ENCODE measurements at regions not wholly inside any gene's neighbourhood (a gene's known extent, or its start where the extent isn't known, plus 50 kb on each side); places are given as distances from the start of the nearest gene placed in this dataset.

GRCh38 chr6:119568580-119568979 is 219.0 kb upstream of the MAN1A1 start:
- no peaks in the 10 kb centered on the region for H3K36me3 ChIP-seq
- H3K9me3 ChIP-seq = no peaks in the 10 kb centered on the region
- ATAC-seq (no peak), DNase-seq (no peak)
- H3K4me3 ChIP-seq = no peak overlapping the region
- no peaks in the 10 kb centered on the region for H3K4me1 ChIP-seq
- intact Hi-C loops (cut with DNase I) = no loop called here
- no peak overlapping the region for H3K27ac ChIP-seq
- H3K27me3 ChIP-seq = no peaks in the 10 kb centered on the region
- TF ChIP-seq, protein P1, sequence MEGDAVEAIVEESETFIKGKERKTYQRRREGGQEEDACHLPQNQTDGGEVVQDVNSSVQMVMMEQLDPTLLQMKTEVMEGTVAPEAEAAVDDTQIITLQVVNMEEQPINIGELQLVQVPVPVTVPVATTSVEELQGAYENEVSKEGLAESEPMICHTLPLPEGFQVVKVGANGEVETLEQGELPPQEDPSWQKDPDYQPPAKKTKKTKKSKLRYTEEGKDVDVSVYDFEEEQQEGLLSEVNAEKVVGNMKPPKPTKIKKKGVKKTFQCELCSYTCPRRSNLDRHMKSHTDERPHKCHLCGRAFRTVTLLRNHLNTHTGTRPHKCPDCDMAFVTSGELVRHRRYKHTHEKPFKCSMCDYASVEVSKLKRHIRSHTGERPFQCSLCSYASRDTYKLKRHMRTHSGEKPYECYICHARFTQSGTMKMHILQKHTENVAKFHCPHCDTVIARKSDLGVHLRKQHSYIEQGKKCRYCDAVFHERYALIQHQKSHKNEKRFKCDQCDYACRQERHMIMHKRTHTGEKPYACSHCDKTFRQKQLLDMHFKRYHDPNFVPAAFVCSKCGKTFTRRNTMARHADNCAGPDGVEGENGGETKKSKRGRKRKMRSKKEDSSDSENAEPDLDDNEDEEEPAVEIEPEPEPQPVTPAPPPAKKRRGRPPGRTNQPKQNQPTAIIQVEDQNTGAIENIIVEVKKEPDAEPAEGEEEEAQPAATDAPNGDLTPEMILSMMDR (IDR thresholded peaks at IDR 0.05) = no peak

DNA sequence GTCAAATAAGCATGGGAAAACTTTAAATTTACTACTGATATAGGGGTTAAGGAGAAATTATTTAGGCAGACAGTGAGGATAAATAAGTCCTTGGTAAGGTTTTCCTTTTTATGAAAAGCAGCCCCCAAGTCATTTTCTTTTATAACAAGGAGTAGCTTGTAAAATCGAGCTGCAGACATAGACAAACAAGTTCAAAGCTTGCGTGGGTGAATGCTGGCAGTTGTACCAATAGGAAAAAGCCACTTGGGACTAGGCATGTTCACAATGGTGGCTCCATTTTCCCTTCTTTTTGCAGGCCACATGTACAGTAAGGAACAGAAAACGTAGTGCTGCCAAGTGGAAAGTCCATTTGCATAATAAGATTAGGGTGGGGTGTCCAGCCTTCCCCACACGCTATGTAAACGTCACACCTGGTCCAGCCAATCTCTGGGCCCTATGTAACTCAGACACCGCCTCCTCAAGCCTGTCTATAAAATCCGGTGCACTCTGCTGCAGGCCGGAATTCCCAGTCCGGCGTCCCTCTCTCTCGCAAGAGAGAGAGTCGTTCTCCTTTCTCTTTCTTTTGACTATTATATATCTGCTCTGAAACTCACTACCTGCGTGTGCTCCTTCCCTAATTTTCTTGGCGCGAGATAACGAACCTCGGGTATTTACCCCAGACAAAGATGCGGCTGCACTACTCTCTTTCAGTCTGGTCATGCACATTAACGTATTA is 217.1 kb upstream of the MAN1A1 start:
- no peak overlapping the region for H3K27ac ChIP-seq
- H3K9me3 ChIP-seq = no peaks in the 10 kb centered on the region
- no peak overlapping the region for H3K4me3 ChIP-seq
- TF ChIP-seq, protein P1 (IDR thresholded peaks at IDR 0.05) = no peak
- no peaks in the 10 kb centered on the region for H3K4me1 ChIP-seq
- no peak for ATAC-seq
- no peaks in the 10 kb centered on the region for H3K36me3 ChIP-seq
- intact Hi-C loops (cut with DNase I) = no loop called here
- no peak for DNase-seq
- no peaks in the 10 kb centered on the region for H3K27me3 ChIP-seq

GRCh38 chr6:119565893-119566292 is 216.3 kb upstream of the MAN1A1 start:
- TF ChIP-seq, protein P1 (IDR thresholded peaks at IDR 0.05) = no peak
- Histone ChIP-seq H3K27ac (no peak overlapping the region), H3K9me3 (no peaks in the 10 kb centered on the region), H3K4me1 (no peaks in the 10 kb centered on the region), H3K27me3 (no peaks in the 10 kb centered on the region), H3K4me3 (no peak overlapping the region), H3K36me3 (no peaks in the 10 kb centered on the region)
- intact Hi-C loops (cut with DNase I) = no loop called here
- DNase-seq (no peak), ATAC-seq (no peak)

DNA sequence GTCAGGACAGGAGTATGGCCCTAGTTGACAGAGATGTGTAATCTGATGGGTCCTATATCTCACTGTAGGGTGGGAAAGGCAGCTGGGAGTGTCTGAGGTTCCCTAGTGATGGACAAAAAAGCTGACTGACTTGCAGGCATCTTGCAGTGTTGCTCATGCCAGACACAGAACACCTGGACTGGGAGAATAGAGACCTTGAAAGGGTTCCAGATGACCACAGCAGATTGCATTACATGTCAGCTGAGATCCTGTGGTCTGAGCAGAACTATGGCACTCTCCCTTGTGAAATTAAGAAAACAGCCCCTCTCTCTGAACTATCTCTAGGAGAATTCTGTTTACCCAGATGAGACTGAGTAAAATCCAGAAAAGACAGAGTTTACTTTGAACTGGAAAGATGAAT is 212.6 kb upstream of the MAN1A1 start:
- intact Hi-C loops (cut with DNase I) = no loop called here
- Histone ChIP-seq H3K4me1 (no peaks in the 10 kb centered on the region), H3K9me3 (no peaks in the 10 kb centered on the region), H3K4me3 (no peak overlapping the region), H3K27ac (no peak overlapping the region), H3K27me3 (no peaks in the 10 kb centered on the region), H3K36me3 (no peaks in the 10 kb centered on the region)
- TF ChIP-seq, protein P1 (IDR thresholded peaks at IDR 0.05) = no peak
- DNase-seq (no peak), ATAC-seq (no peak)

- TF ChIP-seq, protein P1 (IDR thresholded peaks at IDR 0.05) = no peak
- Histone ChIP-seq H3K36me3 (no peaks in the 10 kb centered on the region), H3K4me3 (no peak overlapping the region), H3K27ac (no peak overlapping the region), H3K9me3 (no peaks in the 10 kb centered on the region), H3K27me3 (no peaks in the 10 kb centered on the region), H3K4me1 (no peaks in the 10 kb centered on the region)
- ATAC-seq = no peak
- DNase-seq = no peak
- intact Hi-C loops (cut with DNase I) = no loop called here
These were observed 210.0 kb upstream of the MAN1A1 start for GRCh38 chr6:119559586-119559985.

DNA sequence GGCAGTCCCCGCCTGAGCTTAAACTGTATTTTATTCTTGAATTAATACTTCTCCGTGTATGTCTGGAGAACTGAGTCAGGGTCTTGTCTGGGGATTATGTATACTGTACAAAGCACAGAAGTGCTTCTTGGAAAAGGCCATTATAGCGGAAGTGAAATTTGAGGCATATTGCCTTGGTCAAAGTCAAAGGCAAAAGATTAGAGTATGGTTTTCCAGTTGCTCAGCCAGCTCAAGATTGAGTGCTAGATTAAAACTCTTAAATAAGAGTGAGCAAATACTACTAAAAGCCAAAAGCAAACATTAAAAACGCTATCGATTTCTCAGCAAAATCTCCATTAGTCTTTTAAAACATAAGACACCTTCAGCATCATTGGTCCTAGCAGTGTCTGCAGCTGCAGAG is 207.7 kb upstream of the MAN1A1 start:
- H3K9me3 ChIP-seq = no peaks in the 10 kb centered on the region
- H3K27ac ChIP-seq = no peak overlapping the region
- intact Hi-C loops (cut with DNase I) = no loop called here
- H3K4me1 ChIP-seq = no peaks in the 10 kb centered on the region
- ATAC-seq (no peak), DNase-seq (no peak)
- TF ChIP-seq, protein P1 (IDR thresholded peaks at IDR 0.05) = no peak
- no peaks in the 10 kb centered on the region for H3K27me3 ChIP-seq
- no peaks in the 10 kb centered on the region for H3K36me3 ChIP-seq
- no peak overlapping the region for H3K4me3 ChIP-seq

All from upper lobe of right lung (tissue), 1 donor.